Omental fat pad (tissue), 3 donors: ENCODE measurements at regions not wholly inside any gene's neighbourhood (a gene's known extent, or its start where the extent isn't known, plus 50 kb on each side); places are given as distances from the start of the nearest gene placed in this dataset.

ENCODE experiments used
- ATAC-seq: fragments of 150-250 bp; one replicate; pipeline ENCODE4 v1.9.1; 2016; ENCODE audit warnings: mild to moderate bottlenecking, moderate library complexity; ENCODE audit not compliant: low FRiP score
- DNase-seq: peaks from one replicate; pipeline ENCODE4 v3.0.0-alpha.2; 2019; ENCODE audit warnings: low spot score
- TF ChIP-seq, protein P1 (sequence below), 3 donors: fragments of 450-650 bp; IDR thresholded peaks; one replicate each; pipeline ENCODE4 v1.5.1; 2016 to 2017; ENCODE audit warnings: antibody characterized with exemption in 3 of 3, mild to moderate bottlenecking in 3 of 3, moderate library complexity in 2 of 3

DNA sequence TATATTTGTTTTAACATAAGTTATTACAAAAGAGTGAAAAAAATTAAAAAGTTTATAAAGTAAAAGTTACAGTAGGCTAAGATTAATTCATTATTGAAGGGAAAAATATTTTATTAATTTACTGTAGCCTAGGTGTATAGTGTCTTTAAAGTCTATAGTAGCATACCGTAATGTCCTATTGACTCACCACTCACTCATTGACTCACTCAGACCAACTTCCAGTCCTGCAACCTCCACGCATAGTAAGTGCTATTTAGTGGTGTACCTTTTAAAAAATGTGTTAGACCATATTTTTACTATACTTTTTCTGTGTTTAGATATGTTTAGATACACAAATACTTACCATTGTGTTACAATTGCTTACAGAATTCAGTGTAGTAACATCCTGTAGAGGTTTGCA, 841.1 kb downstream of the CENPC start:
- TF ChIP-seq, protein P1, sequence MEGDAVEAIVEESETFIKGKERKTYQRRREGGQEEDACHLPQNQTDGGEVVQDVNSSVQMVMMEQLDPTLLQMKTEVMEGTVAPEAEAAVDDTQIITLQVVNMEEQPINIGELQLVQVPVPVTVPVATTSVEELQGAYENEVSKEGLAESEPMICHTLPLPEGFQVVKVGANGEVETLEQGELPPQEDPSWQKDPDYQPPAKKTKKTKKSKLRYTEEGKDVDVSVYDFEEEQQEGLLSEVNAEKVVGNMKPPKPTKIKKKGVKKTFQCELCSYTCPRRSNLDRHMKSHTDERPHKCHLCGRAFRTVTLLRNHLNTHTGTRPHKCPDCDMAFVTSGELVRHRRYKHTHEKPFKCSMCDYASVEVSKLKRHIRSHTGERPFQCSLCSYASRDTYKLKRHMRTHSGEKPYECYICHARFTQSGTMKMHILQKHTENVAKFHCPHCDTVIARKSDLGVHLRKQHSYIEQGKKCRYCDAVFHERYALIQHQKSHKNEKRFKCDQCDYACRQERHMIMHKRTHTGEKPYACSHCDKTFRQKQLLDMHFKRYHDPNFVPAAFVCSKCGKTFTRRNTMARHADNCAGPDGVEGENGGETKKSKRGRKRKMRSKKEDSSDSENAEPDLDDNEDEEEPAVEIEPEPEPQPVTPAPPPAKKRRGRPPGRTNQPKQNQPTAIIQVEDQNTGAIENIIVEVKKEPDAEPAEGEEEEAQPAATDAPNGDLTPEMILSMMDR (IDR thresholded peaks at IDR 0.05) = no peak
- DNase-seq (no peak), ATAC-seq (no peak)

DNA sequence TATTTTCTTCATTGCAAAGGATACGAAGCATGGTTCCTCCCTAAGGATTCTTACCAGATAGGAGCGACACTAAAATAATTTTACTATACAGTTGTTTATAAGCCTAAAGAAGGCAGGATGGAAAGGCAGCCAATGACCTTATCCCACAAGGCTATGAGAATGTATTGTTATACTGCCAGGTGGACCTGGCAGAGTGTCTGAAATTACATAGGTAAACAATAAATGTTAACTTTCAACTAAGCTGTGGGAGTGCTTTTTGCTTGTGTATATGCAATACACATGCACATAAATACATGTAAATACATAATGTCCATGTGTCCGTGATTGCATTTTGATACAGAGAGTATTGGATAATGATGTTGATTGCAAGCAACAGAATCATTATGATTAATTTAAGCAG, 850.6 kb downstream of the CENPC start:
- no peak for ATAC-seq
- TF ChIP-seq, protein P1 (IDR thresholded peaks at IDR 0.05) = no peak
- DNase-seq = no peak

DNA sequence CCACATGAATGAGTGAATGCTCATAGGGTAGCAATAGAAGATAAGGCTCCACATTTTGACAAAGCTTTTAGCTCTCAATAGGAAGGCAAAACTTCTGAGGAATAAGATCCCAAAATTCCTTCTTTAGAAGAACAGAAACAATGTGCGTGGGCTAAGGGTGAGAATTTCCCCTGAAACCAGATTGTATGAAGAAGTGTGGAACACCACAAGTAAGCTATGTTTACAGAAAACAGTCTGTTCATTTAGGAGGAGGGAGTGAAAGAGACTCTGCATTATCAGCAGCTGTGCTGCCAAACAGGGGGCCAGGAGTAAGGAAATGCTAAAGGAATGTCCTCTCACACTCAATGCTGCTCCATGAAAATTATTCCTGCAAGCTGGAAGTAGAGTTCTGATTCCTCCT, 851.6 kb downstream of the CENPC start:
- TF ChIP-seq, protein P1 (IDR thresholded peaks at IDR 0.05) = no peak
- DNase-seq = no peak
- ATAC-seq = no peak

DNA sequence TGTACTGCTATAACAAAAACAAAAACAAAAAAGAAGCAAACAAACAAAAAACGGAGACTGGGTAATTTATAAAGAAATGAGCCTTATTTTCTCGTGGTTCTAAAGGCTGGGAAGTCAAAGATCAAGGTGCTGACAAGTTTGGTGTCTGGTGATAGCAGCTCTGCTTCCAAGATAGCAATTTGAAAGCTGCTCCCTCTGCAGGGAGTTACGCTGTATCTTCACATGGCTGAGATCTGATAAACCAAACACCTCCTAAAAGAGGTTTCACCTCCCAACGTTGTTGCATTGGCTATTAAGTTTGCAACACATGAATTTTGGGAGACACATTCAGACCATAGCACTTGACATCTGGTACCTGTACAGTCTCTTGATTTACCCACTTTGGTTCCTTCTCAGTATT, 854.2 kb downstream of the CENPC start:
- ATAC-seq = no peak
- TF ChIP-seq, protein P1 (IDR thresholded peaks at IDR 0.05) = no peak
- no peak for DNase-seq

DNA sequence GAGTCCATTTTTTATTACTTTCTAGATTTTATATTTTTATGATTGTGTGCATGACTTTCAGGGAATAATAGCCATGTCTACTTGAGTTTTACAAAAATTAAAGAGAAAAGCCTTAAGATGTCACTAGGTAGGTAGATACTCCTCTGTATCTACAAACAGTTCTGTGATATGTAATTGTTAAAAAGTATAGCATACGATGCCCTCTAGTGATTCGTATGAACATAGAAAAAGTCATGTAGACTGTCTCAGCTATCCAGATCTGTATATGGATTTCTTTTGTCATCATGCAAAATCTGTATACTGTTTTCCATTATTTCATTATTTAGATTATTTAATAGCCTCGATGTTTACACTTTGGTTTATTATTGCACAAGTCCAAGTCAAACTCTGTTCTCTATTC, 856.6 kb downstream of the CENPC start:
- no peak for DNase-seq
- ATAC-seq = no peak
- TF ChIP-seq, protein P1 (IDR thresholded peaks at IDR 0.05) = no peak

DNA sequence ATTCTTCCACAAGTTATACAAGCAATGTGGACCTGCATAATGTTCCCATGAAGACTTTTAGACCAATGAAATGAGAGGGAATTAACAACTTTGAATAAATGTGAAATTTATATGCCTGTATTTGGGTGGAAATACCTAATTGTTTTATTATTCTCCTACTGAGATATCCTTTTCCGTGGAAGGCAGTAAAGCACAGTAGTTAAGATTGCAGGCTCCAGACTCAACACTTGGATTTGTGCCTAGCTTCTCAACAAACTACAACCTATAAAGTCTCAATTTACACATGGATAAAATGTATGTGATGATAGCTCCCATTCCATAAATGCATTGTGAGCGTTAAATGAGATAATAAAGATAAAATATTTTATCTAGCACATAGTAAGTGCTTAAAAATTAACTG, 857.8 kb downstream of the CENPC start:
- DNase-seq = no peak
- no peak for ATAC-seq
- TF ChIP-seq, protein P1 (IDR thresholded peaks at IDR 0.05) = no peak

DNA sequence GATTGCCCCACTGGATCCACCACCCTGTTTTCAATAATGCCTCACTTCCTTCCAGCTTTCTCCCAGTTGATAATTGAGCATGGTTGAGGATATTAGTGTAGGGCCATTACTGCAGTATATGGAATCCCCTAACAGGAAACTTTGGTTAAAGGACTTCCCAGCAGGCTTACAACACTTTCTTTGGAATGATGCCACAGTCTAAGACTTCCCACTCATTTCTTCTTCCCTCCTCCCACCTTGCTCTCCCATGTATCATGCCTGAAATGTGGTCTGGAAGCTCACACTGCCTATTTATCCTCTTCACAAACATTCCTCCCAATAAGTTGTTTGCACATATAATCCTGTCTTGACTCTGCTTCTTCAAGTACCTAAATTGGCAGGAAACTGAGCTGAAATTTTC, 863.3 kb downstream of the CENPC start:
- TF ChIP-seq, protein P1 (IDR thresholded peaks at IDR 0.05) = no peak
- ATAC-seq (peak; percentile 48), DNase-seq (no peak)
